HG03571 (cell line): ENCODE measurements at regions not wholly inside any gene's neighbourhood (a gene's known extent, or its start where the extent isn't known, plus 50 kb on each side); places are given as distances from the start of the nearest gene placed in this dataset.

Source experiments
- ATAC-seq: cut with Tn5 transposase; IDR thresholded peaks from one replicate; pipeline ENCODE4 v1.9.1; 2021; ENCODE audit not compliant: unreplicated experiment

GRCh38 chr18:46373791-46374190, 269.6 kb downstream of the HAUS1 start:
- ATAC-seq: no peak

- ATAC-seq: no peak
These were observed 270.7 kb downstream of the HAUS1 start for GRCh38 chr18:46374850-46375249.

DNA sequence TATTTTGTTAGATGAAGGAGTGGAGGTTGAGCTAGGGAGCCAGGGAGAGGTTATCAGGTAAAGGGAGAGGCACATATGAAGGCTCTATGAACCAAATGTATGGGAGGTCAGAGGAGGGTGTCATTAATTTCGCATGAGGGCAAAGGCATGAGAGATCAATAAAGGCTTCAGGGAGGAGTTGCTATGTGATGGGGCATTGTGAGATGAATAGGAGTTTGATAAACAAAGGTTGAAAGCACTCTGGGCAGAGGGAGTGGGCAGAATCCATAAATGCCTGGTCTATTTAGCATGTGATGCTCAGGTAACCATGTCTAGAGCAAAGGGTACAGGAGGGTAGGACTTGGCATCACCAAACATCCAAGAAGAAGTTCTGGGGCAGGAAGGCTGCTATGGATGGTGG, 273.4 kb downstream of the HAUS1 start:
- ATAC-seq: no peak

DNA sequence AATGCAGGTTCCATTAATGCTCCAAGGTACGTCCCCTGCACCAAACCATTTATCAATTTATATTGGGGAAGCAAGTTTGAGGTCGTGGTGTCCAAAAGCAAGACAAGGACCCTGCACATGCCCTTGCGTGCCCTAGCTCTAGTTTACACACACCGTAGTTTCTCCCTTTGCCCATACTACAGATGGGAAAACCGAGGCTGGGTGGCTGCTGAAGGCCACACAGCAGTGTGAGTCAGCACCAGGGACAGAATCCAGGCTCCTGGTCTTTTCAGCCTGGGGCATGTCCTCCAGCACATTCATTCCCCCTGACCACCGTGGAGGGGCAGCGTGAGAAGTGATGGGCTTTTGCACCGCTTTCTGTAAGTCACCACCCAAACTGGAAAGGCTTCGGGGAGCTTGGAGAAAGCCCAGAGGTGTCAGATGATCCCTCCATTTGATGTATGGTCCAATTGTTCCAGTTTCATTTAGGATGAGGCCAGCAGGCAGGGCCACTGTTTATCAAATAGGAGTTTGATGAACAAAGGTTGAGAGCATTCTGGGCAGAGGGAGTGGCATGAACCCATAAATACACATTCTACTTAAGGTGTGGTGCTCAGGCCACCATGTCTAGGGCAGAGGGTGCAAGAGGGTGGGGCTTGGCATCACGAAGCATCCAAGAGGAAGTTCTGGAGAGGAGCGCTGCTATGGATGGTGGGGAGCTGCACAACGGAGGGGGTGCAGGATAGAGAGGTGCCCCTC, 274.1 kb downstream of the HAUS1 start:
- no peak for ATAC-seq

DNA sequence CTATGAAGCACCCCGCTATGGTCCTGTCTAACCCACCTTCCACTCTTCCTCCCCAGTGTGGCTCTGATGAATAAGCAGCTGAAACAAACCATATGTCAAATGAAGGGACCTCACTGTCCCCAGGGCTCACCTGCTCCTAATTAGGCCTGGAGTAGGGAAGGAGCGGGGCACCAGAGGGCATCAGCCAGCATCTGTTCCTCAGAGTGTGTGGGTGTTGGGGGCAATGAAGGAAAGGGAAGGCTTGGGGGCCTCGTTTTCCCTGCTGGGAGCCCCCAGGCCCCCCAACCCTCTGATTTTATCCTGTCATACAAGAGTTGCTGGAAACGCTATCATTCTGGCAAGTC, 274.7 kb downstream of the HAUS1 start:
- no peak for ATAC-seq

GRCh38 chr18:46379323-46379950, 275.3 kb downstream of the HAUS1 start:
- no peak for ATAC-seq

DNA sequence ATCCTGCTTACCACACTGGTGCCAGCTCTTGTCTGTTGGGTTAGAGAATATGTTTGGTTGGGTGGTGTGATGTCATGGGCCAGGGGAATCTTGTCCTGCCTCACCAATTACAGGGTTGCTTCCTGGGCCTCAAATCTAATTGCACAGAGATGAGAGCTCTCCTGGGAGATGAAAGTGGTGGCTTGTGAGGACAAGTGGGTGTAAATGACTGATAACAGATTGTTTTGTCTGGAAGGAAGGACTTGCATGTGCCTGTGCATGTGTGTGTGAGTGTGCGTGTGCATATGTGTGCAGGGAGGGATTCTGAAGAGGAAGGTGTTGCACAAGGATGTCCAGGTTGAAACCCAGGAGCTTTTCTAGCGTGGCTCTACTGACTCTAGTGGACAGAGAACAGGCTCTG, 271.9 kb downstream of the LOXHD1 start:
- ATAC-seq: no peak

GRCh38 chr18:46386788-46387187, 270.2 kb downstream of the LOXHD1 start:
- ATAC-seq: no peak

GRCh38 chr18:46387441-46388131, 269.4 kb downstream of the LOXHD1 start:
- no peak for ATAC-seq

GRCh38 chr18:46388286-46388685, 268.7 kb downstream of the LOXHD1 start:
- ATAC-seq: no peak

DNA sequence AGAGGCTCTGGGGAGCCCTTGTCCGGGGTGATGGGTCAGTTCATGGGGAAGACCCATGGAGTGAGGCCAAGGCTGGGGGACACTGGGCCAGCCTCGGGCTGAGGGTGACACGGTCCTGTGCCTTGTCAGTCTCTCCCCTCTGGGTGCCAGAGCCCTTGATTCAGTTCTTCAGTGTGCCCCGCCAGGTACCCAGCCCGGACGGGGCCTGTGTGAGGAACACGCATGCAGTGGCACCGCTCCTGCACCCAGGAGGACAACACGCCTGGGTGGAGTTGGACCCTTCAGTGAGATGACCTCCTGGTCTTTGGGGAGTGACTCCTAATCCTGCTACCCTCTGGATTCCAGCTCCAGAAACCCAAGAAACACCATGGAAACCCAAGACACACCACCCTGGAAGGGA, 264.4 kb downstream of the LOXHD1 start:
- no peak for ATAC-seq

DNA sequence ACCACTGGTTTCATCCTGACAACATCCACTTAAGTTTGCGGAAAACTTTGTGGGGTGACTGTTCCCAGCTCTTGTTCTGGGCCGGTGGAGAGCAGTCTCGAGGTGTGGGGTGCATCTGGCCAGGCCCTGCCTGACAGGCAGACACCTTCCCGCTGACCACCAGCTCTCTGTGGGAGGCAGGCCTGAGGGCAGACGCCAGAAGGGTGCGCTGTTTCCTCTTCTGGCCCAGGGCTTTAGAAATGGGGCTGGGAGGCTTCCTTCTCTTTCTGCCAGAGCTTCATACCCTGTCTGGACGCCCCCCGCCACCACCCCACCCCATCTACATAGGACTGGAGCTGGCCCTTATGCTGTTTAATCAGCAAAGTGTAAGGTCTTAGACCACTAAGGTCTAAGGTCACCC, 263.8 kb downstream of the LOXHD1 start:
- no peak for ATAC-seq

DNA sequence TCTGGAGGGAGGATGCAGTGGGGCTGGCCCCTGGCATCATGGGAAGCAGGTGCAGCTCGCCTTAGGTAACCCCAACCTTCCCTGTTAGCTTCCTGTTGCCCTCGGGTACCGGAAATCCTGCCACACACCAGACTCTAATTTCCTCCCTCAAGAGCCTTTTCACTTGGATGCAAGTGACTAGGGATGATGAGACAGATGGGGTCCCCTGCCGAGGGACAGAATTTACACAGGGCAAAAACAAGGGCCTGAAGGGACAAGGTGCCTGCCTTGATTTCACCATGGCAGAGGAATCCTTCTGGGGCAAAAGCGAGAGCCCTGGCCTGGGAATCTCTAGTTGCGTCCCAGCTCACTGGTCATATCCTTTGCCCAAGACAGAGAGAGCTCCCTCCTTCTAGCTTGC, 263.1 kb downstream of the LOXHD1 start:
- no peak for ATAC-seq

- ATAC-seq: no peak
These were observed 261.2 kb downstream of the LOXHD1 start for GRCh38 chr18:46395795-46396194.

GRCh38 chr18:46397174-46397573, 259.8 kb downstream of the LOXHD1 start:
- ATAC-seq: no peak

DNA sequence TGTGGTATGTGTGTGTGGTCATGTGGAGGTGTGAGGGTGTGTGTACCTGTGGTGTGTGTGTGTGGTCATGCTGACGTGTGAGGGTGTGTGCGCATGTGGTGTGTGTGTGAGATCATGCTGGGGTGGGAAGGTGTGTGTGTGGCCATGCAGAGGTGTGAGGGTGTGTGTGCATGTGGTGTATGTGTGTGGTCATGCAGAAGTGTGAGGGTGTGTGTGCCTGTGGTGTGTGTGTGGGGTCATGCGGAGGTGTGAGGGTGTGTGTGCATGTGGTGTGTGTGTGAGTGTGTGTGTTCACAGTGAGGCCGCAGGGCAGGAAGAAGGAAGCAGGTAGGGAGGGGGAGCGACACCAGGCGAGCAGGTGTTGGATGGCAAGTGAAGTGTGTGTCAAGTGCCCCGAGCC, 259.0 kb downstream of the LOXHD1 start:
- no peak for ATAC-seq

DNA sequence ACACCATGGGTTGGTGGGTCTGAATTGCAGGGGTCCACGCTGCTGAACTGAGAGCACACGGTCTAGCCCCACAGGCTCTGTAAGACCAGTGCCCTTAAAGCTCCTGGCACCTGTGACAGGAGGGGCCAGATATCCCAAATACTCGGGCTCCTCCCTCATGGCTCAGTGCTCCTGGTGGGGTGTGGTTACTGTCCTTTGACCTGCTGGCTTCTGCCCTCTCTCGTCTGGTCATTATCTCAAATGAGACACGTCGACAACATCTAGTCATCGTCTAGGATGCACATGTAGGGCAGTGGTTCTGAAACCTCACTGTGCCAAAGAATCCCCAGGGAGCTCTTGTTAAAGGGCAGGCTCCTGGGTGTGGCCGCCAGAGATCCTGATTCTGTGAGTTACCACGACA, 258.4 kb downstream of the LOXHD1 start:
- no peak for ATAC-seq

- ATAC-seq: no peak
These were observed 257.7 kb downstream of the LOXHD1 start for GRCh38 chr18:46399303-46399702.

- no peak for ATAC-seq
These were observed 256.6 kb downstream of the LOXHD1 start for GRCh38 chr18:46400449-46400848.

GRCh38 chr18:46401486-46402070, 255.4 kb downstream of the LOXHD1 start:
- no peak for ATAC-seq

DNA sequence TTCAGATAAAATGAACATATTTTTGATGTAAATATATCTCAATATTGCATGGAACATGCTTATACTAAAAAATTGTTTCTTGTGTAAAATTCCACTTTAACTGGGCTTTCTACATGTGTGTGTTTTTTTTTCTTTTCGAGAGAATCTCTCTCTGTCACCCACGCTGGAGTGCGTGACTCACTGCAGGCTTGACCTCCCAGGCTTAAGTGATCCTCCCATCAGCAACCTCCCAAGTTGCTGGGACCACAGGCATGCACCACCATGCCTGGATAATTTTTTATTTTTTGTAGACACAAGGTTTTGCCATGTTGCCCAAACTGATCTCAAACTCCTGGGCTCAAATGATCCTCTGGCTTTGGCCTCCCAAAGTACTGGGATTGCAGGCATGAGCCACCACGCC, 254.6 kb downstream of the LOXHD1 start:
- ATAC-seq: no peak

DNA sequence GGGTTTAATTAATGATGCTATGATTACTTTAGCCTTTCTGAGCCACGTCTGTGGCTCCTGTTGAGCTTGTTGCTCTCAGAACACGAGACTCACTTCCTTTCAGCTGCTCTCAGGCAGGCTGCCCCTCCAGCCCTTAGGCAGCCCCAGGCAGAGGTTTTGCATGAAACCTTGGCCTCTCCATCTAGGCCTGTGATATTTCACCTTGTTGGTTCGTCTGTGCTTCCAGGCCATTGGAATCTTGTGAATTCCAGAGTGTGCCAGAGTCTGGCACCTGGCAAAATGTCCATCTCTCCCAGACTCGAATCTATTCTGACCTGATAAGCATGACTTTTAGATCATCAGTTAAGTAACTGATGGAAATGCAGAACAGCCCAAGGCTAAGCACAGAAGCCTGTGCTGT, 254.1 kb downstream of the LOXHD1 start:
- ATAC-seq: no peak
